Smooth muscle cell (in vitro differentiated cells): ENCODE measurements at regions not wholly inside any gene's neighbourhood (a gene's known extent, or its start where the extent isn't known, plus 50 kb on each side); places are given as distances from the start of the nearest gene placed in this dataset.

ENCODE experiments used
- DNase-seq: peaks from one replicate; lab custom pipeline; 2025; ENCODE audit not compliant: unreplicated experiment; lab: John Stamatoyannopoulos, UW
- H2AFZ ChIP-seq: fragments of 200-600 bp; sonication (generic); 2 replicates; pipeline ENCODE4 v1.6.0; 2016; ENCODE audit warnings: antibody characterized with exemption, low read depth, mild to moderate bottlenecking
- H3F3A ChIP-seq: fragments of 200-600 bp; sonication (generic); 2 replicates; pipeline ENCODE4 v1.6.0; 2017; ENCODE audit warnings: antibody characterized with exemption, low read depth
- H3K27ac ChIP-seq: fragments of 200-600 bp; sonication (generic); 2 replicates; pipeline ENCODE4 v1.5.1; 2016; ENCODE audit warnings: low read depth, mild to moderate bottlenecking
- H3K27me3 ChIP-seq: fragments of 200-600 bp; sonication (generic); 2 replicates; pipeline ENCODE4 v1.6.1; 2016; ENCODE audit warnings: low read depth, mild to moderate bottlenecking
- H3K36me3 ChIP-seq: fragments of 200-600 bp; sonication (generic); 2 replicates; pipeline ENCODE4 v1.5.1; 2016; ENCODE audit warnings: low read depth
- H3K4me1 ChIP-seq: fragments of 200-600 bp; sonication (generic); 2 replicates; pipeline ENCODE4 v1.5.1; 2016; ENCODE audit warnings: low read depth
- H3K4me2 ChIP-seq: fragments of 200-600 bp; sonication (generic); 2 replicates; pipeline ENCODE4 v1.6.0; 2016; ENCODE audit warnings: mild to moderate bottlenecking
- H3K4me3 ChIP-seq: fragments of 200-600 bp; sonication (generic); 2 replicates; pipeline ENCODE4 v1.5.1; 2016; ENCODE audit warnings: mild to moderate bottlenecking
- H3K79me2 ChIP-seq: fragments of 200-600 bp; sonication (generic); 2 replicates; pipeline ENCODE4 v1.6.0; 2016; ENCODE audit warnings: low read depth, mild to moderate bottlenecking
- H3K9ac ChIP-seq: fragments of 200-600 bp; sonication (generic); 2 replicates; pipeline ENCODE4 v1.6.0; 2016; ENCODE audit warnings: low read depth
- H3K9me3 ChIP-seq: fragments of 200-600 bp; sonication (generic); replicated peaks from 2 replicates; pipeline ENCODE4 v1.5.1; 2016; ENCODE audit warnings: low read depth
- H4K20me1 ChIP-seq: fragments of 200-600 bp; sonication (generic); 2 replicates; pipeline ENCODE4 v1.6.0; 2016; ENCODE audit warnings: low read depth
- WGBS: methylation state at CpG from one replicate; pipeline ENCODE4 v1.1.7; 2016; ENCODE audit warnings: low lambda C conversion rate; 5-methylcytosine and 5-hydroxymethylcytosine counted together
- TF ChIP-seq, protein P1 (sequence below): fragments of 200-600 bp; sonication (generic); IDR thresholded peaks from 2 replicates; pipeline ENCODE4 v1.5.1; 2017; ENCODE audit warnings: borderline replicate concordance, mild to moderate bottlenecking, antibody characterized with exemption; ENCODE audit not compliant: insufficient read depth, poor library complexity, severe bottlenecking

DNA sequence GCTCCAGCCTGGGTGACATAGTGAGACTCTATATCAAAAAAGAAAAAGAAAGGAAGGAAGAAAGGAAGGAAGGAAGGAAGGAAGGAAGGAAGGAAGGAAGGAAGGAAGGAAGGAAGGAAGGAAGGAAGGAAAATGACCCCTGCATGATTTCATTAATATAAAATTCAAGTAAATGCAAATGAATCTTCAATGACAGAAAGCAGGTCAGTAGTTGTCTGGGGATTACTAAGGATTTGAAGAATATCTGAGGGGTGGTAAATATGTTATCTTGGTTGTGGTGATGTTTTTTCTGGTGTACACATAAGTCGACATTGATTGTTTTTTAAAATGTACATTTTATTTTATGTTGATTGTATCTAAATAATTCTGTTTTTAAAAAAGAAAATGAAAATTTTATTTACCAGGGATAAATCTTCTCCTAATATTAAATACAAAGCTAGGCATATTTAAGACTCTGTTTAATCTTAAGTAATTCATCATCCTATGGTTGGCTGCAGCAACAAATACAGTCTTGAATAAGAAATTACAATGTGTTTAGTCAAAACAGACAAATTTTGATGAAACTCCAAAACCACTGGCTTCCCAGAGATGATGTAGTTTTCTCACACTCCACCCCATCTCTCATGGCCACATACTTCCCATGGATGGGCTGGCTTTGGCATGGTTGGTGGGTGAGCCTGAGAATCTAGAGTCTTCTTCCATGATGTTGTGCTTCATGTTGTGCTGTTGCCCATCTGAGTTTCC, 314.7 kb upstream of the REG3G start:
- no peaks in the 10 kb centered on the region for H4K20me1 ChIP-seq
- H3K36me3 ChIP-seq = no peaks in the 10 kb centered on the region
- WGBS = 97% methylated on average over 1 of the region's 1 CpG
- H3K4me2 ChIP-seq = no peak overlapping the region
- DNase-seq = no peak
- H3F3A ChIP-seq = peaks cover 9% of the 10 kb centered on the region
- H3K27ac ChIP-seq = no peak overlapping the region
- TF ChIP-seq, protein P1, sequence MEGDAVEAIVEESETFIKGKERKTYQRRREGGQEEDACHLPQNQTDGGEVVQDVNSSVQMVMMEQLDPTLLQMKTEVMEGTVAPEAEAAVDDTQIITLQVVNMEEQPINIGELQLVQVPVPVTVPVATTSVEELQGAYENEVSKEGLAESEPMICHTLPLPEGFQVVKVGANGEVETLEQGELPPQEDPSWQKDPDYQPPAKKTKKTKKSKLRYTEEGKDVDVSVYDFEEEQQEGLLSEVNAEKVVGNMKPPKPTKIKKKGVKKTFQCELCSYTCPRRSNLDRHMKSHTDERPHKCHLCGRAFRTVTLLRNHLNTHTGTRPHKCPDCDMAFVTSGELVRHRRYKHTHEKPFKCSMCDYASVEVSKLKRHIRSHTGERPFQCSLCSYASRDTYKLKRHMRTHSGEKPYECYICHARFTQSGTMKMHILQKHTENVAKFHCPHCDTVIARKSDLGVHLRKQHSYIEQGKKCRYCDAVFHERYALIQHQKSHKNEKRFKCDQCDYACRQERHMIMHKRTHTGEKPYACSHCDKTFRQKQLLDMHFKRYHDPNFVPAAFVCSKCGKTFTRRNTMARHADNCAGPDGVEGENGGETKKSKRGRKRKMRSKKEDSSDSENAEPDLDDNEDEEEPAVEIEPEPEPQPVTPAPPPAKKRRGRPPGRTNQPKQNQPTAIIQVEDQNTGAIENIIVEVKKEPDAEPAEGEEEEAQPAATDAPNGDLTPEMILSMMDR = no peak
- H2AFZ ChIP-seq = no peak overlapping the region
- no peaks in the 10 kb centered on the region for H3K27me3 ChIP-seq
- no peaks in the 10 kb centered on the region for H3K79me2 ChIP-seq
- H3K4me3 ChIP-seq = no peak overlapping the region
- no peaks in the 10 kb centered on the region for H3K9me3 ChIP-seq
- H3K4me1 ChIP-seq = no peaks in the 10 kb centered on the region
- H3K9ac ChIP-seq = no peak overlapping the region

DNA sequence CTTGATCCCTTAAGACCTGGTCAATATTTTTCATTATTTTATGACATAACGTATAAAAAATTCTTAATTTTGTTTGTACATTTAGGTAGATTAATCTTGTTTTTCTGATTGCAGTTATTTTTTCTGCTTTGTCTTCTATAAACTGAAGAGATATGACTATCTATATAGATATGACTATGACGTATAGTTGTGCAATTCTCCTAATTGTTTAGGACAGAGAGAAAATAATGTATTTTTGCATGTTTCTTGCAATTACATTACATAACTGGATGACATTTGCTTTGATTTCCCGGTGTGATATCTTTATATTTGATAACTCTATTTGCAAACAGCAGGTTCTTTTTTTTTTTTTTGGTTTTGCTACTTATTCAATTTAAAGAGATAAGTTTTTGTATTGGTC, 310.2 kb upstream of the REG3G start:
- Histone ChIP-seq H3K27ac (no peak overlapping the region), H3F3A (no peaks in the 10 kb centered on the region), H3K36me3 (no peaks in the 10 kb centered on the region), H3K79me2 (no peaks in the 10 kb centered on the region), H3K9ac (no peak overlapping the region), H3K4me3 (no peak overlapping the region), H3K27me3 (no peaks in the 10 kb centered on the region), H4K20me1 (no peaks in the 10 kb centered on the region), H3K4me1 (no peaks in the 10 kb centered on the region), H2AFZ (no peak overlapping the region), H3K9me3 (no peaks in the 10 kb centered on the region), H3K4me2 (no peak overlapping the region)
- WGBS = 90% methylated on average over 3 of the region's 3 CpGs
- DNase-seq = no peak
- TF ChIP-seq, protein P1 = no peak

DNA sequence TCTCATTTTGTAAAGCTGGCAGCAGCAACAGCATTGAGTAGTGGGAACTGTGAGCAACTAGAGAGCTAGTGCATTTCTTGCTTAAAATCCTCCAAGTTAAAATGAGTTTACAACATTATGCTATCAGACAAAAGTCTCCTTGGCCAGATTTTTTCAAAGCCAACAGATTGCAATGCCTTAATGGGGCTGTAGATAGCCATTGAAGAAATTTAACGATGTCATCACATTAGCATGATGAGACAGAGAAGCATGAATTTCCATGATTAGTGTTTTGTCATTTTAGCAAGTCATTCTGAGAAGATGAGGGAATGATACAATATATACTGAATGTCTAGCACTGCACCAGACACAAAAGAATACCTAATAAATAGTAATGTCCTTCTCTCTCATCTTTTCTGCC, 307.5 kb upstream of the REG3G start:
- H3K4me2 ChIP-seq = peak overlapping the region; percentile 19

More for the DNA sequence above, 307.5 kb upstream of the REG3G start:
- H3F3A ChIP-seq = no peaks in the 10 kb centered on the region
- H3K9me3 ChIP-seq = no peaks in the 10 kb centered on the region
- no peaks in the 10 kb centered on the region for H4K20me1 ChIP-seq
- peak overlapping the region; percentile 17 for H3K9ac ChIP-seq
- no peak for DNase-seq
- no peaks in the 10 kb centered on the region for H3K27me3 ChIP-seq
- TF ChIP-seq, protein P1 = no peak
- H3K36me3 ChIP-seq = no peaks in the 10 kb centered on the region
- H3K79me2 ChIP-seq = no peaks in the 10 kb centered on the region
- WGBS = 63% methylated on average over 1 of the region's 1 CpG
- H2AFZ ChIP-seq = peak overlapping the region; percentile 35
- H3K27ac ChIP-seq = peak overlapping the region; percentile 51
- no peaks in the 10 kb centered on the region for H3K4me1 ChIP-seq
- no peak overlapping the region for H3K4me3 ChIP-seq
